Naive thymus-derived CD4-positive, alpha-beta T cell (primary cell): ENCODE measurements at regions not wholly inside any gene's neighbourhood (a gene's known extent, or its start where the extent isn't known, plus 50 kb on each side); places are given as distances from the start of the nearest gene placed in this dataset.
A peak's percentile ranks its signal among the peaks of the same experiment; 100 is the strongest.

Source experiments
- ATAC-seq: fragments of 150-1000 bp; cut with Tn5 transposase; 2 replicates; pipeline ENCODE4 v1.10.0; 2021; ENCODE audit warnings: mild to moderate bottlenecking, moderate library complexity
- CTCF ChIA-PET: fragments of 350-600 bp; sonication (Branson Sonifier 250); formaldehyde crosslinking; loops from one replicate; lab custom pipeline; 2021; ENCODE audit warnings: antibody characterized with exemption; lab: Charles Lee
- POLR2A ChIA-PET: fragments of 350-600 bp; sonication (Branson Sonifier 250); formaldehyde crosslinking; loops from one replicate; lab custom pipeline; 2021; ENCODE audit warnings: antibody characterized with exemption, inconsistent platforms; lab: Charles Lee
- DNase-seq, 9 donors: peaks; one replicate each; pipeline versions ENCODE4 v3.0.0 to v3.0.0-alpha.2; 2020 to 2022; ENCODE audit warnings: mixed read lengths in 1 of 9
- H3K27ac ChIP-seq: one replicate; pipeline ENCODE4 v1.7.0; 2013; ENCODE audit warnings: mild to moderate bottlenecking, low read depth, low read length, moderate library complexity
- H3K27me3 ChIP-seq, 2 donors: one replicate each; pipeline ENCODE4 v1.7.0; 2013; ENCODE audit warnings: low read length in 2 of 2, mild to moderate bottlenecking in 2 of 2, moderate library complexity in 2 of 2; ENCODE audit not compliant: control insufficient read depth in 2 of 2, insufficient read depth in 2 of 2
- H3K36me3 ChIP-seq, 3 experiments: 1 replicate in 2 of 3; 2 replicates in 1 of 3; pipeline ENCODE4 v1.7.0; 2013; ENCODE audit warnings: low read length in 3 of 3, mild to moderate bottlenecking in 3 of 3, moderate library complexity in 1 of 3; ENCODE audit not compliant: insufficient read depth in 3 of 3, control insufficient read depth in 2 of 3
- H3K4me1 ChIP-seq, 2 donors: one replicate each; pipeline ENCODE4 v1.7.0; 2013; ENCODE audit warnings: low read length in 2 of 2, mild to moderate bottlenecking in 2 of 2, moderate library complexity in 1 of 2; ENCODE audit not compliant: control insufficient read depth in 2 of 2, insufficient read depth in 2 of 2
- H3K4me3 ChIP-seq: 2 replicates; pipeline ENCODE4 v1.7.0; 2013; ENCODE audit warnings: mild to moderate bottlenecking, low read length
- H3K9me3 ChIP-seq, 3 experiments: 1 replicate in 2 of 3; 2 replicates in 1 of 3; pipeline ENCODE4 v1.7.0; 2013; ENCODE audit warnings: low read length in 3 of 3; ENCODE audit not compliant: control insufficient read depth in 2 of 3
- H3K27ac Mint-ChIP-seq, 9 donors: one replicate each; pipeline ENCODE4 v1.8.0; 2020 to 2022; ENCODE audit warnings: mixed read lengths in 9 of 9, mild to moderate bottlenecking in 8 of 9, moderate library complexity in 5 of 9, inconsistent platforms in 2 of 9
- H3K27me3 Mint-ChIP-seq, 5 donors: one replicate each; pipeline ENCODE4 v1.8.0; 2021 to 2022; ENCODE audit warnings: mixed read lengths in 5 of 5, mild to moderate bottlenecking in 1 of 5
- H3K36me3 Mint-ChIP-seq, 5 donors: one replicate each; pipeline ENCODE4 v1.8.0; 2020 to 2022; ENCODE audit warnings: mixed read lengths in 5 of 5, mild to moderate bottlenecking in 3 of 5, inconsistent platforms in 1 of 5
- H3K4me1 Mint-ChIP-seq, 7 donors: one replicate each; pipeline ENCODE4 v1.8.0; 2020 to 2022; ENCODE audit warnings: mixed read lengths in 7 of 7, mild to moderate bottlenecking in 3 of 7, inconsistent platforms in 1 of 7
- H3K4me3 Mint-ChIP-seq, 10 donors: one replicate each; pipeline ENCODE4 v1.8.0; 2020 to 2022; ENCODE audit warnings: mild to moderate bottlenecking in 10 of 10, mixed read lengths in 10 of 10, moderate library complexity in 6 of 10, inconsistent platforms in 2 of 10
- H3K9me3 Mint-ChIP-seq, 11 donors: one replicate each; pipeline ENCODE4 v1.8.0; 2020 to 2022; ENCODE audit warnings: mixed read lengths in 11 of 11, mild to moderate bottlenecking in 4 of 11, inconsistent platforms in 1 of 11, moderate library complexity in 1 of 11
- intact Hi-C, 2 donors: fragments of 100-400 bp; cut with micrococcal nuclease; formaldehyde crosslinking; loops; one replicate each; pipeline ENCODE4 v1.15.1; 2023

- POLR2A ChIA-PET = no interaction called here
These were observed 117.1 kb downstream of the HNRNPD start for GRCh38 chr4:82256718-82257117.

GRCh38 chr4:82255657-82256056, 118.1 kb downstream of the HNRNPD start:
- Histone ChIP-seq H3K4me3 (no peak overlapping the region), H3K4me1 (no peaks in the 10 kb centered on the region), H3K27me3 (no peaks in the 10 kb centered on the region), H3K36me3 (no peaks in the 10 kb centered on the region), H3K9me3 (no peaks in the 10 kb centered on the region), H3K27ac (no peak overlapping the region)
- Mint-ChIP-seq H3K27me3 (peaks cover 0 to 12% (median 0%) of the 10 kb centered on the region in 5 donors), H3K36me3 (peaks cover 0 to 3% (median 0%) of the 10 kb centered on the region in 5 donors), H3K4me1 (no peaks in the 10 kb centered on the region), H3K9me3 (peaks cover 0 to 3% (median 0%) of the 10 kb centered on the region in 11 donors), H3K4me3 (no peak overlapping the region), H3K27ac (peak overlapping the region in 1 of 9 donors; percentile 5)
- ATAC-seq (no peak), DNase-seq (no peak)
- ChIA-PET POLR2A (no interaction called here), CTCF (no interaction called here)
- intact Hi-C loops = no loop called here

More at GRCh38 chr4:82256718-82257117, 117.1 kb downstream of the HNRNPD start:
- no peaks in the 10 kb centered on the region for H3K4me1 Mint-ChIP-seq
- CTCF ChIA-PET = no interaction called here
- H3K27ac Mint-ChIP-seq = no peak overlapping the region
- no peak for ATAC-seq
- intact Hi-C loops = no loop called here
- H3K36me3 ChIP-seq = no peaks in the 10 kb centered on the region
- H3K9me3 ChIP-seq = no peaks in the 10 kb centered on the region
- no peaks in the 10 kb centered on the region for H3K36me3 Mint-ChIP-seq
- H3K4me1 ChIP-seq = no peaks in the 10 kb centered on the region
- no peaks in the 10 kb centered on the region for H3K27me3 ChIP-seq
- peaks cover 0 to 19% (median 0%) of the 10 kb centered on the region in 5 donors for H3K27me3 Mint-ChIP-seq
- no peak overlapping the region for H3K4me3 Mint-ChIP-seq
- no peak for DNase-seq
- no peak overlapping the region for H3K27ac ChIP-seq
- H3K9me3 Mint-ChIP-seq = no peaks in the 10 kb centered on the region
- H3K4me3 ChIP-seq = no peak overlapping the region

GRCh38 chr4:82248903-82249632, 124.7 kb downstream of the HNRNPD start:
- Mint-ChIP-seq H3K4me1 (peaks cover 0 to 1% (median 0%) of the 10 kb centered on the region in 7 donors), H3K36me3 (peaks cover 0 to 3% (median 0%) of the 10 kb centered on the region in 5 donors), H3K27me3 (no peaks in the 10 kb centered on the region), H3K27ac (no peak overlapping the region), H3K4me3 (no peak overlapping the region), H3K9me3 (peaks cover 0 to 3% (median 0%) of the 10 kb centered on the region in 11 donors)
- no peaks in the 10 kb centered on the region for H3K4me1 ChIP-seq
- H3K27ac ChIP-seq = no peak overlapping the region
- no peaks in the 10 kb centered on the region for H3K36me3 ChIP-seq
- no peaks in the 10 kb centered on the region for H3K27me3 ChIP-seq
- no peak overlapping the region for H3K4me3 ChIP-seq
- intact Hi-C loops = no loop called here
- ATAC-seq (no peak), DNase-seq (no peak)
- no peaks in the 10 kb centered on the region for H3K9me3 ChIP-seq
- CTCF ChIA-PET = interaction anchor here (0.9 kb wide), 1 partner anchor 36 kb away, joined by 3 read pairs; no protein-coding TSS in a partner anchor
- POLR2A ChIA-PET = no interaction called here

GRCh38 chr4:82247629-82248028, 126.2 kb downstream of the HNRNPD start:
- H3K27ac ChIP-seq = no peak overlapping the region
- intact Hi-C loops = no loop called here
- ChIA-PET CTCF (interaction anchor here (0.8 to 1.5 kb wide), 2 partner anchors 20 to 21 kb away, joined by 3 to 4 read pairs; no protein-coding TSS in a partner anchor), POLR2A (no interaction called here)
- no peak for ATAC-seq
- H3K36me3 ChIP-seq = no peaks in the 10 kb centered on the region
- no peaks in the 10 kb centered on the region for H3K27me3 ChIP-seq
- Mint-ChIP-seq H3K4me1 (peaks cover 0 to 2% (median 0%) of the 10 kb centered on the region in 7 donors), H3K9me3 (peaks cover 0 to 3% (median 0%) of the 10 kb centered on the region in 11 donors), H3K4me3 (no peak overlapping the region), H3K27me3 (no peaks in the 10 kb centered on the region), H3K27ac (no peak overlapping the region), H3K36me3 (peaks cover 0 to 6% (median 0%) of the 10 kb centered on the region in 5 donors)
- DNase-seq = no peak
- no peaks in the 10 kb centered on the region for H3K4me1 ChIP-seq
- H3K4me3 ChIP-seq = no peak overlapping the region
- no peaks in the 10 kb centered on the region for H3K9me3 ChIP-seq

- ChIA-PET POLR2A (no interaction called here), CTCF (interaction anchor here (1.5 kb wide), 1 partner anchor 20 kb away, joined by 3 read pairs; no protein-coding TSS in a partner anchor)
- Mint-ChIP-seq H3K9me3 (peaks cover 0 to 3% (median 0%) of the 10 kb centered on the region in 11 donors), H3K27me3 (no peaks in the 10 kb centered on the region), H3K4me1 (peaks cover 0 to 2% (median 0%) of the 10 kb centered on the region in 7 donors), H3K4me3 (no peak overlapping the region), H3K36me3 (peaks cover 0 to 6% (median 0%) of the 10 kb centered on the region in 5 donors), H3K27ac (no peak overlapping the region)
- no peak for DNase-seq
- intact Hi-C loops = no loop called here
- H3K27me3 ChIP-seq = no peaks in the 10 kb centered on the region
- no peak overlapping the region for H3K4me3 ChIP-seq
- H3K4me1 ChIP-seq = no peaks in the 10 kb centered on the region
- no peak for ATAC-seq
- no peak overlapping the region for H3K27ac ChIP-seq
- no peaks in the 10 kb centered on the region for H3K36me3 ChIP-seq
- H3K9me3 ChIP-seq = no peaks in the 10 kb centered on the region
These were observed 126.6 kb downstream of the HNRNPD start for GRCh38 chr4:82247171-82247570.

- POLR2A ChIA-PET = no interaction called here
- CTCF ChIA-PET = no interaction called here
- H3K4me1 Mint-ChIP-seq = peaks cover 0 to 2% (median 0%) of the 10 kb centered on the region in 7 donors
- H3K27me3 ChIP-seq = no peaks in the 10 kb centered on the region
- peaks cover 0 to 5% (median 2%) of the 10 kb centered on the region in 5 donors for H3K36me3 Mint-ChIP-seq
- ATAC-seq (no peak), DNase-seq (no peak)
- H3K9me3 ChIP-seq = no peaks in the 10 kb centered on the region
- no peak overlapping the region for H3K27ac Mint-ChIP-seq
- H3K36me3 ChIP-seq = no peaks in the 10 kb centered on the region
- intact Hi-C loops = no loop called here
- H3K27ac ChIP-seq = no peak overlapping the region
- H3K4me3 Mint-ChIP-seq = no peak overlapping the region
- no peaks in the 10 kb centered on the region for H3K4me1 ChIP-seq
- peaks cover 0 to 4% (median 0%) of the 10 kb centered on the region in 11 donors for H3K9me3 Mint-ChIP-seq
- peaks cover 0 to 5% (median 4%) of the 10 kb centered on the region in 5 donors for H3K27me3 Mint-ChIP-seq
- no peak overlapping the region for H3K4me3 ChIP-seq
These were observed 132.3 kb downstream of the HNRNPD start for GRCh38 chr4:82241534-82241933.
